GM21528 (cell line): ENCODE measurements at regions not wholly inside any gene's neighbourhood (a gene's known extent, or its start where the extent isn't known, plus 50 kb on each side); places are given as distances from the start of the nearest gene placed in this dataset.

Experiments
- ATAC-seq: cut with Tn5 transposase; IDR thresholded peaks from one replicate; pipeline ENCODE4 v1.9.1; 2021; ENCODE audit warnings: mild to moderate bottlenecking, moderate library complexity; ENCODE audit not compliant: unreplicated experiment, low FRiP score

- no peak for ATAC-seq
Measured at GRCh38 chr12:91819132-91819447, 326.6 kb downstream of the BTG1 start.

GRCh38 chr12:91818227-91819131 is 327.2 kb downstream of the BTG1 start:
- no peak for ATAC-seq

- no peak for ATAC-seq
Measured at GRCh38 chr12:91817517-91817916, 328.1 kb downstream of the BTG1 start.

GRCh38 chr12:91813701-91814100 is 331.9 kb downstream of the BTG1 start:
- ATAC-seq: no peak

- ATAC-seq: peak; percentile 79
Measured at GRCh38 chr12:91811481-91812287, 334.0 kb downstream of the BTG1 start.

GRCh38 chr12:91810531-91811451 is 334.9 kb downstream of the BTG1 start:
- ATAC-seq: no peak

GRCh38 chr12:91810077-91810476 is 335.6 kb downstream of the BTG1 start:
- no peak for ATAC-seq

GRCh38 chr12:91805031-91805430 is 340.6 kb downstream of the BTG1 start:
- no peak for ATAC-seq

GRCh38 chr12:91804533-91804932 is 341.1 kb downstream of the BTG1 start:
- ATAC-seq: no peak

GRCh38 chr12:91801048-91801447 is 344.6 kb downstream of the BTG1 start:
- ATAC-seq: no peak

- no peak for ATAC-seq
Measured at GRCh38 chr12:91793676-91794075, 352.0 kb downstream of the BTG1 start.

- no peak for ATAC-seq
Measured at GRCh38 chr12:91792597-91792996, 353.0 kb downstream of the BTG1 start.

GRCh38 chr12:91786499-91787272 is 359.0 kb downstream of the BTG1 start:
- no peak for ATAC-seq

GRCh38 chr12:91785655-91786498 is 359.8 kb downstream of the BTG1 start:
- ATAC-seq: no peak

GRCh38 chr12:91781114-91781513 is 364.5 kb downstream of the BTG1 start:
- no peak for ATAC-seq

- ATAC-seq: peak; percentile 83
Measured at GRCh38 chr12:91778938-91779400, 366.7 kb downstream of the BTG1 start.

GRCh38 chr12:91778091-91778832 is 367.4 kb downstream of the BTG1 start:
- peak; percentile 72 for ATAC-seq
